HTR-8/SVneo (cell line): ENCODE measurements at regions not wholly inside any gene's neighbourhood (a gene's known extent, or its start where the extent isn't known, plus 50 kb on each side); places are given as distances from the start of the nearest gene placed in this dataset.
"Not testable (repeated sequence)": the region's sequence is repeated elsewhere in the genome, so short reads cannot be mapped to it uniquely, and the experiment has no call there.

ENCODE experiments used
- DNase-seq: peaks from one replicate; pipeline ENCODE4 v3.0.0; 2011; ENCODE audit warnings: low spot score, mixed read lengths; ENCODE audit not compliant: insufficient read length
- FAIRE-seq: peaks from 2 replicates; lab custom pipeline; 2011; peaks lifted over from hg19 to GRCh38; lab: Jason Lieb, UNC

GRCh38 chr4:181799561-181800069 lies 443.6 kb upstream of the TENM3 start:
- no peak for DNase-seq
- FAIRE-seq = no peak

GRCh38 chr4:181802207-181802606 lies 441.0 kb upstream of the TENM3 start:
- DNase-seq = no peak
- FAIRE-seq = no peak

- no peak for FAIRE-seq
- DNase-seq = no peak
Observed at GRCh38 chr4:181807771-181808170, 435.4 kb upstream of the TENM3 start.

GRCh38 chr4:181810711-181811110 lies 432.5 kb upstream of the TENM3 start:
- peak; percentile 51 for FAIRE-seq

GRCh38 chr4:181811550-181811949 lies 431.7 kb upstream of the TENM3 start:
- DNase-seq, FAIRE-seq: not testable (repeated sequence)

More at GRCh38 chr4:181810711-181811110, 432.5 kb upstream of the TENM3 start:
- DNase-seq = no peak

- FAIRE-seq = no peak
Observed at GRCh38 chr4:181819946-181820345, 423.3 kb upstream of the TENM3 start.

GRCh38 chr4:181820553-181820952 lies 422.6 kb upstream of the TENM3 start:
- FAIRE-seq (no peak), DNase-seq (no peak)

More at GRCh38 chr4:181819946-181820345, 423.3 kb upstream of the TENM3 start:
- no peak for DNase-seq

- DNase-seq (peak; percentile 41), FAIRE-seq (no peak)
Observed at GRCh38 chr4:181821039-181822004, 421.9 kb upstream of the TENM3 start.

- DNase-seq (no peak), FAIRE-seq (no peak)
Observed at GRCh38 chr4:181822005-181822375, 421.2 kb upstream of the TENM3 start.

- DNase-seq = no peak
- FAIRE-seq = no peak
Observed at GRCh38 chr4:181823183-181823582, 420.0 kb upstream of the TENM3 start.

- DNase-seq (no peak), FAIRE-seq (no peak)
Observed at GRCh38 chr4:181823645-181824044, 419.6 kb upstream of the TENM3 start.

- FAIRE-seq = no peak
- DNase-seq = no peak
Observed at GRCh38 chr4:181825564-181825963, 417.6 kb upstream of the TENM3 start.

GRCh38 chr4:181827246-181827645 lies 416.0 kb upstream of the TENM3 start:
- FAIRE-seq (no peak), DNase-seq (no peak)

GRCh38 chr4:181830404-181831035 lies 412.7 kb upstream of the TENM3 start:
- DNase-seq = no peak
- no peak for FAIRE-seq

GRCh38 chr4:181834071-181834470 lies 409.1 kb upstream of the TENM3 start:
- FAIRE-seq = no peak
- no peak for DNase-seq

- DNase-seq (no peak), FAIRE-seq (no peak)
Observed at GRCh38 chr4:181835348-181835747, 407.9 kb upstream of the TENM3 start.

GRCh38 chr4:181838253-181838652 lies 404.9 kb upstream of the TENM3 start:
- FAIRE-seq = no peak

GRCh38 chr4:181843797-181844196 lies 399.4 kb upstream of the TENM3 start:
- DNase-seq, FAIRE-seq: not testable (repeated sequence)

More at GRCh38 chr4:181838253-181838652, 404.9 kb upstream of the TENM3 start:
- no peak for DNase-seq

- DNase-seq = no peak
Observed at GRCh38 chr4:181845617-181846016, 397.6 kb upstream of the TENM3 start.

GRCh38 chr4:181846934-181847333 lies 396.3 kb upstream of the TENM3 start:
- DNase-seq (no peak), FAIRE-seq (no peak)

More at GRCh38 chr4:181845617-181846016, 397.6 kb upstream of the TENM3 start:
- FAIRE-seq = no peak

- DNase-seq = no peak
- peak; percentile 79 for FAIRE-seq
Observed at GRCh38 chr4:181848357-181848756, 394.8 kb upstream of the TENM3 start.
